Hematopoietic multipotent progenitor cell treated with erythropoietin and hydrocortisone succinate and interleukin-3 and kit ligand, for 17 days (in vitro differentiated cells): ENCODE measurements at regions not wholly inside any gene's neighbourhood (a gene's known extent, or its start where the extent isn't known, plus 50 kb on each side); places are given as distances from the start of the nearest gene placed in this dataset.

Experiments
- DNase-seq: peaks from one replicate; pipeline ENCODE4 v3.0.0-alpha.2; 2015; ENCODE audit warnings: low spot score

GRCh38 chr4:167702391-167702790, 389.9 kb upstream of the ANXA10 start:
- DNase-seq, result no peak

DNA sequence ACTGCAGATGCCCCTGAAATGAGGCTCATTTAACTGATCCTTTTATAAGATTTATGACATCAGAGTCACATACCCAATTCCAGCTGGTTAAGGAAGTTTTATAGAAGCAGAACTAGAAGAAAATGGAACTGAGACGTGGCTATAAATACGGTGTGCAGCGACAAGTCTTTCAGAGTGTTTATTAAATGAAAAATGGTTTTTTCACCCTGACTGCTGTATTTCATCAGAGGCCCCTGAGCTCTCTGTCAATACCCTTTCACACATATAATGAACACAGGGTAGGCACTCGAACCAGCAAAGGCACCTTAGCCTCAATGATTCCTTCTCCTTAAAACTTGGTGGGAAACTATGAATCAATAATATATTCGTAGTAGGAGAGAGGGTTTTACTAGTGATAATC, 380.8 kb upstream of the ANXA10 start:
- no peak for DNase-seq

- DNase-seq, result no peak
Observed at GRCh38 chr4:167713756-167714155, 378.6 kb upstream of the ANXA10 start.

DNA sequence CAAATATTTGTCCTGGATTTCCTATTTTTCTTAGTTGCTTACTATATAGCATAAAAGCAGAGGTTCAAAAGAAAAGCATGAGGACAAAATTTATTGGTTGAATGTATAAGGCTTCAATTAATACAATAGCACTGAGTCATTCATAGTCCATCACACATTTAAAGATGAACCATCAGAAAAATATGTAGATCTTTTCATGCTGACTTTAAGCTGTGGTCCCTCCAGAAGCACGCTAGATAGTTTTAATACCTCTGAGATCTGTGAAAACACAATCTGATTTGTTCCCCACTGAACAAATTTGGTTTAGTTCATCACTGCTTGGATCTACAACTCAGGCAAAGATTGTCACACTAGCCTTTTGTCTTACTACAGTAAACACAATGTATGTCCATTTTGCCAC, 377.2 kb upstream of the ANXA10 start:
- DNase-seq, result no peak

- DNase-seq, result no peak
Observed at GRCh38 chr4:167717495-167717894, 374.8 kb upstream of the ANXA10 start.

GRCh38 chr4:167721617-167722486, 370.5 kb upstream of the ANXA10 start:
- DNase-seq, result no peak

DNA sequence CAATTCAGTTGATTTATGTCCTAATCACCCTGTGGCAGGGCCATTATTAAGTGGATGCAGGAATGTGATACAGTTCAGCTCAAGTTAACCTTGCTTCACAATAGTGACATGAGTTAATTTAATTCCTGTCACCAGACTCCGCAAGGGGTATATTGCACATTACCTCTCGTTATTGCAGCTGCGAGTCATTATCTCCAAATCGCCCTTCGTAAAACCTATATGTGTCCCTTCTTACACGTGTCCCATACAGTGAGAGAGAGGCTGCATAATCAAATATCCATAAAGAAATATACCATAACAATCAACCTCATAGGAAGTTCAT, 369.9 kb upstream of the ANXA10 start:
- no peak for DNase-seq

DNA sequence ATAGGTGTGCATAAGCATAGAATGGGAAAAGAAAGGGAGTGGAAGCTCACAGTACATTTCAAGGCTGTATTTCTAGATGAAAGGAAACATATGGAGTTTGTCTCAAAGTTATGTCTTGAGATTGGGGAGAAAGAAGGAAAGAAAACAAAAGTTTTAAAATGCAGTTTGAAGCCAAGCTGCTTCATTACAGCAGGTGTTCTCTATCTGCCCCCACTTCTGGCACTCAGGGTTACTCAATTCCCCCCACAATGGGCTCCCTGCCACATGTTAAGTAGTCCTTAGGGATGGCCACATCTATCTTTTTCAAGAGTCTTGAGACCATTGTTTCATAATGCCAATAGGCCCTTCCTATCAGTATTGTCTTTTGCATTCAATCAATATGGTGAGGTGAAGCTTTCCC, 367.4 kb upstream of the ANXA10 start:
- DNase-seq, result no peak

DNA sequence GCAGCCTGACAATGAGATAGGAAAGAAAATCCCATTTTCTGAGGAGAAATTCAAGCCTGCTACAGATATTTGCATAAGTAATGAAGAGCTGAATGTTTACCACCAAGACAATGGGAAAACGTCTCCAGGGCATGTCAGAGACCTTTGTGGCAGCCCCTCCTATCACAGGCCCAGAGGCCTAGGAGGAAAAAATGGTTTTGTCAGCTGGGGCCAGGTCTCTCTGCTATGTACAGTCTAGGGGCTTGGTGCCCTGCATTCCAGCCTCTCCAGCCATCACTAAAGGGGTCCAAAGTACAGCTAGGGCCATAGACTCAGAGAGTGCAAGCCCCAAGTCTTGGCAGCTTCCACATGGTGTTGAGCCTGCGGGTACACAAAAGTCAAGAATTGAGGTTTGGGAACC, 361.6 kb upstream of the ANXA10 start:
- no peak for DNase-seq

DNA sequence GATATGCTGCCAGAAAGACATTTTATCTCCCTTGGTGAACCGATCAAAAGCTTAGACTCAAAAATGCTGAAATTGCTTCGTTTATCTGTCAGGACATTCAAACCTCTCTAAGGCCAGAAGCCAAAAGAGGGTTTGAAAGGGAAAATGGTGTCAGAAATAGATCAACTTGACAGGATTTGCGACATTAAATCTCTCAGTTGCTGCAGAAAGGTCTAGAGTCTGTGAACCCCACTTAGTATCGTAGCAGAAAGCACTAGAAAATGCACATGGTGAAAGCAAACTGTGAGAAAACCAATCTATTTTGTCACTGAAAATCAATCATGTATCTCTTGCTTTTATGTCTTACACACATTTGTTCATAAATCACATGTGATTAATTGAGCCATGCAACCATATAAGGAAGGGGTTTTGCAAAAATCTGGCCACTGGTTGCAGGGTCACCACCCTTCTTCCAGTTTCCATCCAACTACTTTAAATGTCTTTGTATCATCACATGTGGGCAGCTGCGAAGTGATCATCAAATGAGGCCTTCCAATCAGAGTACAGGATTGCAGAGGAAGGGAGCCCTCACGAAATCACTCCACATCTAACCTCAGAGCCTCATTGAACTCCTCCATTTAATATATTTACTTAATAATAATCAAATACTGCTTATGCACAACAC, 347.2 kb upstream of the ANXA10 start:
- no peak for DNase-seq

GRCh38 chr4:167767281-167767680, 325.1 kb upstream of the ANXA10 start:
- no peak for DNase-seq

- DNase-seq, result no peak
Observed at GRCh38 chr4:167774646-167775045, 317.7 kb upstream of the ANXA10 start.

DNA sequence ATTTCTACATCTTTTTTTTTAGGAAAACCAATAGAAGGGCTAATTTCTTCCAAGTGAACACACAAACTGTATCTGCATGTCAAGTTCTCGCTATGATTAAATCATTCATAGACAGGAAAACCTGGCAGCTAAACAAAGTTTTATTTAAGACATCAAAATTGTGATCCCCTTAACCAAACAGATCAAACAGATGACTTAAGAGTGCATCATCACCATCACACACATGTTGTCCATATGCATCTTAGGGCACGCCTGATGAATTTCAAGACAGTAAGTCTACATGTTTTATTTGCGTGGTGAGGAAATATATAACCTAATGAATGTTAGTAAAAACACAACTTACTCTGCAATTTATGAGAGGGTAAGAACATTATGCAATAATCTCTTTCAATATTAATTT, 317.0 kb upstream of the ANXA10 start:
- DNase-seq, result no peak

DNA sequence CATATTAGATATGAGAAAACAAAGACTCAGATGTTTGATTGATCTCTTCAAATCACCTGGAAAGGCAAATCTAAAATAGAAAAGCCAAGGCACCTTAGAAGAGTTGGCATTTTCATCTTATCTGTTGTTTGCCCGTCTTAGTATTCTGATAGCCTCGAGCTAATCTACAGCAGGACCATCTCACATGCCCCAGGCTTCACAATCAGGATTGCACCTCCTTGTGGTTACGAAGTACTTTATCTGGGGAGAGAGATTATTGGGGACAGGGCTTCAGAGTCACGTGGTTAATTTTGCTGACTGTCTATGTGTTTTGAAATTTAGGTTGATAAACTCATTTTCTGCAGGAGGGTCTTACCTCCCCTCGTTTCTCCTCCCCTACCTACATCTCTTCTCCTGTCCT, 313.1 kb upstream of the ANXA10 start:
- no peak for DNase-seq

- DNase-seq, result no peak
Observed at GRCh38 chr4:167779864-167780263, 312.5 kb upstream of the ANXA10 start.

DNA sequence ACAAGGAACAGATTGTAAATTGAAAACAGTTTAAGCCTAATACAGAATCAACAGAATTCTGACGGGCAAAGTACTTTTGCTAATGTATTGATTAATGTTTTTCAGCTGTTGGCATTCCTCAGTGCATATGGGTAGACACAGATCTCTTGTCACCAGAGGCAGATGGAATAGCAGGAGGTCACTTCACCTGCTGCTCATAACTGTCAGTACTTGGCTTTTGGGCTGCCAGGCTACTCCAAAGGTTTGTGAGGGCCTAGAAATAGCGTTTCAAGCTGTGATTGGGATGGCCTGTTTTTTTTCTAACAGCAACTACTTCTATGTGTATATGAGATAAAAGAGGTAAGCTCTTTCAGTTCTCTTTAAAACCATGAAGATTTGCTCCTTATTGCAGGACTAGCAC, 307.5 kb upstream of the ANXA10 start:
- no peak for DNase-seq

DNA sequence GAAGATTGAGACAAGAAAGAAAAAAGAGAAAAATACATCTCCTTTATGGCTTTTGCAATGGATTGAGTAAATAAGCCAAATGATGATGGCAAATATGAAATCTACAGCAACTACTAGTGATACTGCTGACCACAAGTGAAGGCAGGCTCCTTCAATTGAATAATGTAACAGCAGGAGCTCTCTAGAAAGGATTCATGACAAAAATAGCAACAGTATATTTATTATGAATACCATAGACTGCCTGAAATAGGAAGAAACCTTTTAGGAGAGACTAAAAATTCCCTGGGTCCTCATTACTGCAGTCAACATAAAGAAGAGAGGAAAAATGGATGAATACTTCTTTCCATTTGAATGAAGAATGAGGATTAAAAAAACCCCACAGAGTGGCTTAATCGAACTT, 306.8 kb upstream of the ANXA10 start:
- DNase-seq, result no peak

GRCh38 chr4:167786504-167786903, 305.8 kb upstream of the ANXA10 start:
- DNase-seq, result no peak

- DNase-seq, result no peak
Observed at GRCh38 chr4:167787231-167787630, 305.1 kb upstream of the ANXA10 start.

GRCh38 chr4:167802463-167803212, 289.7 kb upstream of the ANXA10 start:
- no peak for DNase-seq

GRCh38 chr4:167811958-167812357, 280.4 kb upstream of the ANXA10 start:
- no peak for DNase-seq

GRCh38 chr4:167826281-167826680, 266.1 kb upstream of the ANXA10 start:
- no peak for DNase-seq

- DNase-seq, result no peak
Observed at GRCh38 chr4:167831855-167832254, 260.5 kb upstream of the ANXA10 start.
